ENCODE measurements at regions not wholly inside any gene's neighbourhood (a gene's known extent, or its start where the extent isn't known, plus 50 kb on each side); places are given as distances from the start of the nearest gene placed in this dataset.

- DNase-seq (ENCODE audit: low spot score) = no peak
- peaks cover 8% of the 10 kb centered on the region for H3K27me3 Mint-ChIP-seq (ENCODE audit: low read depth)
- H3K4me3 Mint-ChIP-seq (ENCODE audit: unreplicated experiment) = no peak overlapping the region
- H3K9me3 Mint-ChIP-seq (ENCODE audit: low read depth) = no peaks in the 10 kb centered on the region
- TF ChIP-seq CTCF (IDR thresholded peaks at IDR 0.05) = no peak
- H3K27ac Mint-ChIP-seq (ENCODE audit: unreplicated experiment) = no peak overlapping the region
- H3K4me1 Mint-ChIP-seq (ENCODE audit: low read depth) = no peaks in the 10 kb centered on the region
- no peaks in the 10 kb centered on the region for H3K36me3 Mint-ChIP-seq (ENCODE audit: low read depth)
These were observed 147.8 kb upstream of the TWIST2 start for GRCh38 chr2:238700117-238700457.

- no peak for TF ChIP-seq CTCF (IDR thresholded peaks at IDR 0.05)
- H3K27me3 Mint-ChIP-seq (ENCODE audit: low read depth) = peaks cover 6% of the 10 kb centered on the region
- no peaks in the 10 kb centered on the region for H3K9me3 Mint-ChIP-seq (ENCODE audit: low read depth)
- DNase-seq (ENCODE audit: low spot score) = no peak
- no peak overlapping the region for H3K27ac Mint-ChIP-seq (ENCODE audit: unreplicated experiment)
- no peaks in the 10 kb centered on the region for H3K36me3 Mint-ChIP-seq (ENCODE audit: low read depth)
- H3K4me1 Mint-ChIP-seq (ENCODE audit: low read depth) = no peaks in the 10 kb centered on the region
- H3K4me3 Mint-ChIP-seq (ENCODE audit: unreplicated experiment) = no peak overlapping the region
These were observed 147.2 kb upstream of the TWIST2 start for GRCh38 chr2:238700506-238701340.

GRCh38 chr2:238701341-238702206, 146.3 kb upstream of the TWIST2 start:
- H3K36me3 Mint-ChIP-seq (ENCODE audit: low read depth) = no peaks in the 10 kb centered on the region
- peaks cover 4% of the 10 kb centered on the region for H3K27me3 Mint-ChIP-seq (ENCODE audit: low read depth)
- no peaks in the 10 kb centered on the region for H3K4me1 Mint-ChIP-seq (ENCODE audit: low read depth)
- H3K27ac Mint-ChIP-seq (ENCODE audit: unreplicated experiment) = no peak overlapping the region
- DNase-seq (ENCODE audit: low spot score) = no peak
- no peaks in the 10 kb centered on the region for H3K9me3 Mint-ChIP-seq (ENCODE audit: low read depth)
- no peak overlapping the region for H3K4me3 Mint-ChIP-seq (ENCODE audit: unreplicated experiment)
- TF ChIP-seq CTCF (IDR thresholded peaks at IDR 0.05) = no peak

GRCh38 chr2:238702276-238703052, 145.4 kb upstream of the TWIST2 start:
- Mint-ChIP-seq H3K4me1 (ENCODE audit: low read depth) (no peaks in the 10 kb centered on the region), H3K27me3 (ENCODE audit: low read depth) (peaks cover 4% of the 10 kb centered on the region), H3K9me3 (ENCODE audit: low read depth) (no peaks in the 10 kb centered on the region), H3K27ac (ENCODE audit: unreplicated experiment) (no peak overlapping the region), H3K4me3 (ENCODE audit: unreplicated experiment) (no peak overlapping the region), H3K36me3 (ENCODE audit: low read depth) (no peaks in the 10 kb centered on the region)
- TF ChIP-seq CTCF (IDR thresholded peaks at IDR 0.05) = no peak
- no peak for DNase-seq (ENCODE audit: low spot score)

GRCh38 chr2:238703053-238703415, 144.9 kb upstream of the TWIST2 start:
- TF ChIP-seq CTCF (IDR thresholded peaks at IDR 0.05) = no peak
- no peaks in the 10 kb centered on the region for H3K9me3 Mint-ChIP-seq (ENCODE audit: low read depth)
- H3K4me3 Mint-ChIP-seq (ENCODE audit: unreplicated experiment) = no peak overlapping the region
- H3K4me1 Mint-ChIP-seq (ENCODE audit: low read depth) = no peaks in the 10 kb centered on the region
- DNase-seq (ENCODE audit: low spot score) = no peak
- no peaks in the 10 kb centered on the region for H3K36me3 Mint-ChIP-seq (ENCODE audit: low read depth)
- H3K27me3 Mint-ChIP-seq (ENCODE audit: low read depth) = peaks cover 7% of the 10 kb centered on the region
- H3K27ac Mint-ChIP-seq (ENCODE audit: unreplicated experiment) = no peak overlapping the region
